Panc1 (cell line): ENCODE measurements at regions not wholly inside any gene's neighbourhood (a gene's known extent, or its start where the extent isn't known, plus 50 kb on each side); places are given as distances from the start of the nearest gene placed in this dataset.

ENCODE experiments used
- POLR2AphosphoS5 ChIP-seq: IDR thresholded peaks from 2 replicates; pipeline ENCODE4 v1.6.1; 2012; ENCODE audit warnings: mild to moderate bottlenecking, low read depth, low read length, moderate library complexity
- SIN3A ChIP-seq: IDR thresholded peaks from 2 replicates; pipeline ENCODE4 v1.6.1; 2012; ENCODE audit warnings: low read depth, mild to moderate bottlenecking, low read length, moderate library complexity, borderline replicate concordance; ENCODE audit not compliant: insufficient read depth
- TF ChIP-seq, protein P1 (sequence below): fragments of 450-650 bp; IDR thresholded peaks from 2 replicates; pipeline ENCODE4 v1.5.1; 2017; ENCODE audit warnings: mild to moderate bottlenecking

DNA sequence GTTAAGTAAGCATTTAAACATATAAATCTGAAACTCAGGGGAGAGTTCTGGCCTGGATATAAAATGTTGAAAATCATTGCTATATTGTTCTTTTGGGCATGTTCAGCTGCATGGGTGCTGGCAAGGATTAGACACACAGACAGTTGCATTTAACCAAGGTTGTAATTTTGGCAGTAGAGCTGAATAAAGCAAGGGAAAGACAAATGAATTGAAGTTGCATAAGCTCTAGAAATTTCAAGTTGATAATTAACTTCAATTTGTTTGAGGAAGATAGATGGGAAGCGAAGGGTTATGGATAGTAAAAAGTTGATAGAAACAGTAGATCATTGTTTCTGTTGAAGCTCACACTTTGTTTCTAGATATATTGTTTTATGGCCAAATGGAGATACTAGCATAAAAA lies 97.2 kb upstream of the KCNJ18 start:
- TF ChIP-seq POLR2AphosphoS5 (no peak), SIN3A (no peak)
- TF ChIP-seq, protein P1, sequence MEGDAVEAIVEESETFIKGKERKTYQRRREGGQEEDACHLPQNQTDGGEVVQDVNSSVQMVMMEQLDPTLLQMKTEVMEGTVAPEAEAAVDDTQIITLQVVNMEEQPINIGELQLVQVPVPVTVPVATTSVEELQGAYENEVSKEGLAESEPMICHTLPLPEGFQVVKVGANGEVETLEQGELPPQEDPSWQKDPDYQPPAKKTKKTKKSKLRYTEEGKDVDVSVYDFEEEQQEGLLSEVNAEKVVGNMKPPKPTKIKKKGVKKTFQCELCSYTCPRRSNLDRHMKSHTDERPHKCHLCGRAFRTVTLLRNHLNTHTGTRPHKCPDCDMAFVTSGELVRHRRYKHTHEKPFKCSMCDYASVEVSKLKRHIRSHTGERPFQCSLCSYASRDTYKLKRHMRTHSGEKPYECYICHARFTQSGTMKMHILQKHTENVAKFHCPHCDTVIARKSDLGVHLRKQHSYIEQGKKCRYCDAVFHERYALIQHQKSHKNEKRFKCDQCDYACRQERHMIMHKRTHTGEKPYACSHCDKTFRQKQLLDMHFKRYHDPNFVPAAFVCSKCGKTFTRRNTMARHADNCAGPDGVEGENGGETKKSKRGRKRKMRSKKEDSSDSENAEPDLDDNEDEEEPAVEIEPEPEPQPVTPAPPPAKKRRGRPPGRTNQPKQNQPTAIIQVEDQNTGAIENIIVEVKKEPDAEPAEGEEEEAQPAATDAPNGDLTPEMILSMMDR = no peak
